ENCODE measurements at regions not wholly inside any gene's neighbourhood (a gene's known extent, or its start where the extent isn't known, plus 50 kb on each side); places are given as distances from the start of the nearest gene placed in this dataset.

DNA sequence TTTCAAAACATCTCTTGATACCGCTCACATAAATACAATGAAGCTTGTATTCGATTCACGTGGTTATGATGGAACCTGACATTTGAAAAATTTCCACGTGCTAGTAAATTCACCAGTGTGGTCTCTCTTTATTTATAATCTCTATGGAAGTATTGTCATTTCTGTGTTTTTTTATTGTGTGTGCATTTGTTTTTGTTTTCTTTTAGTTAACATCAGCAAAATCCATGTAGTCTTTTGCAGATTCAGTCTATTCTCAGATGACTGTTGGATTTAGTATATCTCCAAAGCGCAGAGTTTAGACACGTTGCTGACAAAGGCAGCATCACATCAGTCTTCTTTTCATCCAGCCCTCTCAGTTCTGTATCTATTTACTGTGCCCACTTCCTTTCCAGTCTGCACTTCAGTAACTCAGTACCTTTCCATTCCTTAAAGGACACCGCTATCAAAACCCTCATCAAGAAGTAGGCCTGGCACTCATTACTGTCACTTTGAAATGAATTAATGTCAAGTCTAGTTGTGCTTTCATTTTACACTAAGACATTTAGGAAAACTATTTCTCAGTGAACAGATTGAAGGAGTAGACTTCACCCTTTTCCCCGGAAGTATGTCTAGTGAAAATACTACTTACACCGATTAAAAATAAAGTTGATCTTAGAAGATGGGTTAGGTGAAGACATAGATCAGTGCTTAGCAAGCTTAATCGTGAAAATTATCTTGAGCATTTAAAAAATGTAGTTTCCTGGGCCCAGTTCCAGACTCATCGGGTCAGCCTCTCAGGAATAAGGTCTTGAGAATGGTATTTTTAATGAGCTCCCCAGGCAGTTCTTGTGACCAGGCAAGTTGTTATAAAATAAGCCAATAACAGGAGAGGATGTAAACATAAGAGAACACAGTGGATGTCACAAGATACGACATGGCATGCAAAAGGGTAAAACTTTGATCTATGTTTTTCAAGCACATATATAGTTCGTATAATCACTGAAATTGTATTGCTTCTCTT lies 506.8 kb upstream of the ZEB2 start:
- TF ChIP-seq, protein P1, sequence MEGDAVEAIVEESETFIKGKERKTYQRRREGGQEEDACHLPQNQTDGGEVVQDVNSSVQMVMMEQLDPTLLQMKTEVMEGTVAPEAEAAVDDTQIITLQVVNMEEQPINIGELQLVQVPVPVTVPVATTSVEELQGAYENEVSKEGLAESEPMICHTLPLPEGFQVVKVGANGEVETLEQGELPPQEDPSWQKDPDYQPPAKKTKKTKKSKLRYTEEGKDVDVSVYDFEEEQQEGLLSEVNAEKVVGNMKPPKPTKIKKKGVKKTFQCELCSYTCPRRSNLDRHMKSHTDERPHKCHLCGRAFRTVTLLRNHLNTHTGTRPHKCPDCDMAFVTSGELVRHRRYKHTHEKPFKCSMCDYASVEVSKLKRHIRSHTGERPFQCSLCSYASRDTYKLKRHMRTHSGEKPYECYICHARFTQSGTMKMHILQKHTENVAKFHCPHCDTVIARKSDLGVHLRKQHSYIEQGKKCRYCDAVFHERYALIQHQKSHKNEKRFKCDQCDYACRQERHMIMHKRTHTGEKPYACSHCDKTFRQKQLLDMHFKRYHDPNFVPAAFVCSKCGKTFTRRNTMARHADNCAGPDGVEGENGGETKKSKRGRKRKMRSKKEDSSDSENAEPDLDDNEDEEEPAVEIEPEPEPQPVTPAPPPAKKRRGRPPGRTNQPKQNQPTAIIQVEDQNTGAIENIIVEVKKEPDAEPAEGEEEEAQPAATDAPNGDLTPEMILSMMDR (IDR thresholded peaks at IDR 0.05): no peak
- TF ChIP-seq POLR2A (IDR thresholded peaks at IDR 0.05): no peak

All from Peyer's patch (tissue), 4 donors.